NCI-H1048 (cell line): ENCODE measurements at regions not wholly inside any gene's neighbourhood (a gene's known extent, or its start where the extent isn't known, plus 50 kb on each side); places are given as distances from the start of the nearest gene placed in this dataset.
"Not testable (repeated sequence)": the region's sequence is repeated elsewhere in the genome, so short reads cannot be mapped to it uniquely, and the experiment has no call there.

ENCODE experiments used
- DNase-seq: peaks from one replicate; lab custom pipeline; 2025; lab: John Stamatoyannopoulos, UW

GRCh38 chr14:48027115-48027514 is 351.7 kb upstream of the MDGA2 start:
- DNase-seq, result no peak

GRCh38 chr14:48023881-48024280 is 348.5 kb upstream of the MDGA2 start:
- DNase-seq, result no peak

GRCh38 chr14:48011484-48011883 is 336.1 kb upstream of the MDGA2 start:
- not testable (repeated sequence) for DNase-seq

GRCh38 chr14:48008646-48009045 is 333.2 kb upstream of the MDGA2 start:
- DNase-seq, result no peak

GRCh38 chr14:48005986-48006385 is 330.6 kb upstream of the MDGA2 start:
- no peak for DNase-seq

GRCh38 chr14:47993883-47994282 is 318.5 kb upstream of the MDGA2 start:
- DNase-seq, result no peak

- no peak for DNase-seq
These were observed 312.8 kb upstream of the MDGA2 start for GRCh38 chr14:47988175-47988574.

- no peak for DNase-seq
These were observed 303.5 kb upstream of the MDGA2 start for GRCh38 chr14:47978871-47979270.

- DNase-seq, result no peak
These were observed 300.7 kb upstream of the MDGA2 start for GRCh38 chr14:47976139-47976538.

- no peak for DNase-seq
These were observed 290.8 kb upstream of the MDGA2 start for GRCh38 chr14:47966076-47966810.

- DNase-seq, result no peak
These were observed 286.2 kb upstream of the MDGA2 start for GRCh38 chr14:47961634-47962033.

GRCh38 chr14:47959740-47960139 is 284.3 kb upstream of the MDGA2 start:
- no peak for DNase-seq

GRCh38 chr14:47949006-47949405 is 273.6 kb upstream of the MDGA2 start:
- no peak for DNase-seq

GRCh38 chr14:47935332-47935731 is 259.9 kb upstream of the MDGA2 start:
- no peak for DNase-seq

- no peak for DNase-seq
These were observed 253.9 kb upstream of the MDGA2 start for GRCh38 chr14:47929334-47929733.

- DNase-seq, result no peak
These were observed 245.7 kb upstream of the MDGA2 start for GRCh38 chr14:47921133-47921532.

- no peak for DNase-seq
These were observed 244.6 kb upstream of the MDGA2 start for GRCh38 chr14:47919997-47920396.

GRCh38 chr14:47919334-47919846 is 244.0 kb upstream of the MDGA2 start:
- no peak for DNase-seq

- DNase-seq, result no peak
These were observed 242.0 kb upstream of the MDGA2 start for GRCh38 chr14:47917344-47917954.

- not testable (repeated sequence) for DNase-seq
These were observed 225.7 kb upstream of the MDGA2 start for GRCh38 chr14:47901141-47901540.

- DNase-seq, result no peak
These were observed 224.3 kb upstream of the MDGA2 start for GRCh38 chr14:47899685-47900084.

GRCh38 chr14:47874350-47874749 is 198.9 kb upstream of the MDGA2 start:
- no peak for DNase-seq

GRCh38 chr14:47872588-47872987 is 197.2 kb upstream of the MDGA2 start:
- DNase-seq, result no peak

- DNase-seq, result no peak
These were observed 188.0 kb upstream of the MDGA2 start for GRCh38 chr14:47863441-47863840.
